Body of pancreas (tissue), 4 donors: ENCODE measurements at regions not wholly inside any gene's neighbourhood (a gene's known extent, or its start where the extent isn't known, plus 50 kb on each side); places are given as distances from the start of the nearest gene placed in this dataset.

ENCODE experiments used
- POLR2A ChIP-seq, 3 donors: fragments of 450-650 bp; IDR thresholded peaks; one replicate each; pipeline ENCODE4 v1.6.1; 2016; ENCODE audit warnings: antibody characterized with exemption in 3 of 3, mild to moderate bottlenecking in 2 of 3
- TF ChIP-seq, protein P1 (sequence below), 7 experiments: fragments of 450-650 bp in 4 of 7; fragments of 200-600 bp in 3 of 7; sonication (generic) in 3 of 7; IDR thresholded peaks; one replicate each; pipeline ENCODE4 v1.5.1; 2016 to 2019; ENCODE audit warnings: antibody characterized with exemption in 7 of 7

DNA sequence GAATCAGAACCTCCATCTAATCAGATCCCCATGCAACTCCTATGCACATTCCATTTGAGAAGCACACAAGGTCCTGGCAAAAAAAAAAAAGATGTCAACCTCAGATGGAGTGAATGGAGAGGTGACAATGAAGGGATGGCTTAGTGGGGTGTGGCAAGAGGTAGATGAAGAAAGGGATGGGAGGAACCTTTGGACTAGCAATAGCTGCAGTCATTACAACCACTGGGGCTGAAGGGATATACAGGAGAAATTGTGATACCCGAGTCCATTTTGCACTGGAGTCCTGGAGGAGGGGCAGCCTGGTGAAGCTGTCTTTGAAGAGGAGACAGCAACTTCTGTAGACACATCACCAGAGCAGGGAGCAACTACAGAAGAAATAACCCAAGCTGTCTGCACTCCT, 219.6 kb downstream of the ENC1 start:
- TF ChIP-seq, protein P1, sequence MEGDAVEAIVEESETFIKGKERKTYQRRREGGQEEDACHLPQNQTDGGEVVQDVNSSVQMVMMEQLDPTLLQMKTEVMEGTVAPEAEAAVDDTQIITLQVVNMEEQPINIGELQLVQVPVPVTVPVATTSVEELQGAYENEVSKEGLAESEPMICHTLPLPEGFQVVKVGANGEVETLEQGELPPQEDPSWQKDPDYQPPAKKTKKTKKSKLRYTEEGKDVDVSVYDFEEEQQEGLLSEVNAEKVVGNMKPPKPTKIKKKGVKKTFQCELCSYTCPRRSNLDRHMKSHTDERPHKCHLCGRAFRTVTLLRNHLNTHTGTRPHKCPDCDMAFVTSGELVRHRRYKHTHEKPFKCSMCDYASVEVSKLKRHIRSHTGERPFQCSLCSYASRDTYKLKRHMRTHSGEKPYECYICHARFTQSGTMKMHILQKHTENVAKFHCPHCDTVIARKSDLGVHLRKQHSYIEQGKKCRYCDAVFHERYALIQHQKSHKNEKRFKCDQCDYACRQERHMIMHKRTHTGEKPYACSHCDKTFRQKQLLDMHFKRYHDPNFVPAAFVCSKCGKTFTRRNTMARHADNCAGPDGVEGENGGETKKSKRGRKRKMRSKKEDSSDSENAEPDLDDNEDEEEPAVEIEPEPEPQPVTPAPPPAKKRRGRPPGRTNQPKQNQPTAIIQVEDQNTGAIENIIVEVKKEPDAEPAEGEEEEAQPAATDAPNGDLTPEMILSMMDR (IDR thresholded peaks at IDR 0.05), result no peak
- no peak for TF ChIP-seq POLR2A (IDR thresholded peaks at IDR 0.05)
